ENCODE measurements at regions not wholly inside any gene's neighbourhood (a gene's known extent, or its start where the extent isn't known, plus 50 kb on each side); places are given as distances from the start of the nearest gene placed in this dataset.

- H3K79me2 ChIP-seq (ENCODE audit: control insufficient read depth, insufficient read depth, low read length) = no peaks in the 10 kb centered on the region
- ChIA-PET POLR2A (no interaction called here), CTCF (ENCODE audit: low intra/inter-chr PET ratio) (no interaction called here)
- no peaks in the 10 kb centered on the region for H3K36me3 ChIP-seq (ENCODE audit: control insufficient read depth, insufficient read depth, low read length)
- BruUV-seq (replicated peaks) = no TSS peak
- no peak overlapping the region for H3K4me2 ChIP-seq (ENCODE audit: insufficient read depth, low read length)
- no peaks in the 10 kb centered on the region for H4K20me1 ChIP-seq (replicated peaks; ENCODE audit: control insufficient read depth, insufficient read depth, low read length)
- intact Hi-C loops (cut with micrococcal nuclease) = no loop called here
- no peak overlapping the region for H3K27ac ChIP-seq (ENCODE audit: extremely low read depth, low read depth, low read length)
- peak in 1 of 4 experiments; percentile 46 for DNase-seq (ENCODE audit: extremely low read depth in 1 of 4, low spot score in 3 of 4)
- no peak overlapping the region for H2AFZ ChIP-seq (ENCODE audit: low read depth, low read length)
- in situ Hi-C loops (cut with MboI) = no loop called here
- no peaks in the 10 kb centered on the region for H3K9me1 ChIP-seq (ENCODE audit: control insufficient read depth, insufficient read depth, low read length)
- H3K9ac ChIP-seq (ENCODE audit: insufficient read depth in 1 of 2, low read depth in 2 of 2, low read length in 2 of 2) = no peak overlapping the region; a peak in 1 of 4 replicates
- WGBS (ENCODE audit: insufficient coverage, low coverage, missing lambda C conversion rate) = 4% methylated on average over 3 of the region's 3 CpGs
- H3K4me3 ChIP-seq = no peak overlapping the region
- H3K9me3 ChIP-seq (replicated peaks; ENCODE audit: control insufficient read depth, insufficient read depth, low read depth, low read length) = 0 out of 2 replicates have a peak, but pooled peaks cover 2% of the 10 kb centered on the region
- no peak for ATAC-seq
- no peak for FAIRE-seq
- H3K4me1 ChIP-seq (replicated peaks in 1 of 2; ENCODE audit: control insufficient read depth in 2 of 2, insufficient read depth in 2 of 2, low read length in 2 of 2) = peaks cover 8 to 11% of the 10 kb centered on the region in 2 experiments; a peak in 4 of 5 replicates
- no peaks in the 10 kb centered on the region for H3K27me3 ChIP-seq (ENCODE audit: control insufficient read depth in 2 of 2, insufficient read depth in 2 of 2, low read length in 2 of 2)
- TF ChIP-seq ZSCAN32 (CRISPR knock-in tag; IDR thresholded peaks at IDR 0.05) (peak; percentile 80), RCOR1 (IDR thresholded peaks at IDR 0.05; ENCODE audit: borderline replicate concordance in 1 of 2, low read depth in 2 of 2, low read length in 2 of 2) (peak; percentile 53 to 93; a peak in 3 of 4 replicates), CBFA2T3 (IDR thresholded peaks at IDR 0.05) (peak; percentile 76), NCOR1 (IDR thresholded peaks at IDR 0.05) (peak; percentile 63), DMBX1 (CRISPR knock-in tag; IDR thresholded peaks at IDR 0.05; ENCODE audit: borderline replicate concordance) (no peak), CXXC5 (CRISPR knock-in tag; IDR thresholded peaks at IDR 0.05) (0 out of 2 replicates have a peak, but pooled peaks have one; percentile 13), TCF3 (CRISPR knock-in tag; IDR thresholded peaks at IDR 0.05) (peak; percentile 16; the same call in 1 of the 2 replicates), ZFP36 (IDR thresholded peaks at IDR 0.05; ENCODE audit: low read depth, low read length, partially characterized antibody) (peak; percentile 18), HNRNPH1 (optimal IDR thresholded peaks at IDR 0.05; ENCODE audit: low read depth, low read length) (no peak), ZNF764 (CRISPR knock-in tag; IDR thresholded peaks at IDR 0.05; ENCODE audit: low read depth) (no peak), KDM1A (IDR thresholded peaks at IDR 0.05) (peak; percentile 83 to 84), CTBP1 (IDR thresholded peaks at IDR 0.05; ENCODE audit: borderline replicate concordance) (peak; percentile 29; the same call in 1 of the 2 replicates), NFIC (IDR thresholded peaks at IDR 0.05) (peak; percentile 36), YBX1 (IDR thresholded peaks at IDR 0.05) (no peak), HDAC1 (IDR thresholded peaks at IDR 0.05) (peak in 1 of 2 experiments; percentile 47; a peak in 1 of 4 replicates), EP300 (IDR thresholded peaks at IDR 0.05; ENCODE audit: low read length) (peak; percentile 35; the same call in 1 of the 2 replicates), HDAC2 (IDR thresholded peaks at IDR 0.05) (peak; percentile 59; the same call in 1 of the 2 replicates), KLF1 (tag; IDR thresholded peaks at IDR 0.05) (no peak)
- TF ChIP-seq, protein P1, sequence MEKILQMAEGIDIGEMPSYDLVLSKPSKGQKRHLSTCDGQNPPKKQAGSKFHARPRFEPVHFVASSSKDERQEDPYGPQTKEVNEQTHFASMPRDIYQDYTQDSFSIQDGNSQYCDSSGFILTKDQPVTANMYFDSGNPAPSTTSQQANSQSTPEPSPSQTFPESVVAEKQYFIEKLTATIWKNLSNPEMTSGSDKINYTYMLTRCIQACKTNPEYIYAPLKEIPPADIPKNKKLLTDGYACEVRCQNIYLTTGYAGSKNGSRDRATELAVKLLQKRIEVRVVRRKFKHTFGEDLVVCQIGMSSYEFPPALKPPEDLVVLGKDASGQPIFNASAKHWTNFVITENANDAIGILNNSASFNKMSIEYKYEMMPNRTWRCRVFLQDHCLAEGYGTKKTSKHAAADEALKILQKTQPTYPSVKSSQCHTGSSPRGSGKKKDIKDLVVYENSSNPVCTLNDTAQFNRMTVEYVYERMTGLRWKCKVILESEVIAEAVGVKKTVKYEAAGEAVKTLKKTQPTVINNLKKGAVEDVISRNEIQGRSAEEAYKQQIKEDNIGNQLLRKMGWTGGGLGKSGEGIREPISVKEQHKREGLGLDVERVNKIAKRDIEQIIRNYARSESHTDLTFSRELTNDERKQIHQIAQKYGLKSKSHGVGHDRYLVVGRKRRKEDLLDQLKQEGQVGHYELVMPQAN (IDR thresholded peaks at IDR 0.05; ENCODE audit: borderline replicate concordance) = no peak
- TF ChIP-seq, protein P2, sequence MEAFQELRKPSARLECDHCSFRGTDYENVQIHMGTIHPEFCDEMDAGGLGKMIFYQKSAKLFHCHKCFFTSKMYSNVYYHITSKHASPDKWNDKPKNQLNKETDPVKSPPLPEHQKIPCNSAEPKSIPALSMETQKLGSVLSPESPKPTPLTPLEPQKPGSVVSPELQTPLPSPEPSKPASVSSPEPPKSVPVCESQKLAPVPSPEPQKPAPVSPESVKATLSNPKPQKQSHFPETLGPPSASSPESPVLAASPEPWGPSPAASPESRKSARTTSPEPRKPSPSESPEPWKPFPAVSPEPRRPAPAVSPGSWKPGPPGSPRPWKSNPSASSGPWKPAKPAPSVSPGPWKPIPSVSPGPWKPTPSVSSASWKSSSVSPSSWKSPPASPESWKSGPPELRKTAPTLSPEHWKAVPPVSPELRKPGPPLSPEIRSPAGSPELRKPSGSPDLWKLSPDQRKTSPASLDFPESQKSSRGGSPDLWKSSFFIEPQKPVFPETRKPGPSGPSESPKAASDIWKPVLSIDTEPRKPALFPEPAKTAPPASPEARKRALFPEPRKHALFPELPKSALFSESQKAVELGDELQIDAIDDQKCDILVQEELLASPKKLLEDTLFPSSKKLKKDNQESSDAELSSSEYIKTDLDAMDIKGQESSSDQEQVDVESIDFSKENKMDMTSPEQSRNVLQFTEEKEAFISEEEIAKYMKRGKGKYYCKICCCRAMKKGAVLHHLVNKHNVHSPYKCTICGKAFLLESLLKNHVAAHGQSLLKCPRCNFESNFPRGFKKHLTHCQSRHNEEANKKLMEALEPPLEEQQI (IDR thresholded peaks at IDR 0.05) = no peak
- TF ChIP-seq, protein P3, sequence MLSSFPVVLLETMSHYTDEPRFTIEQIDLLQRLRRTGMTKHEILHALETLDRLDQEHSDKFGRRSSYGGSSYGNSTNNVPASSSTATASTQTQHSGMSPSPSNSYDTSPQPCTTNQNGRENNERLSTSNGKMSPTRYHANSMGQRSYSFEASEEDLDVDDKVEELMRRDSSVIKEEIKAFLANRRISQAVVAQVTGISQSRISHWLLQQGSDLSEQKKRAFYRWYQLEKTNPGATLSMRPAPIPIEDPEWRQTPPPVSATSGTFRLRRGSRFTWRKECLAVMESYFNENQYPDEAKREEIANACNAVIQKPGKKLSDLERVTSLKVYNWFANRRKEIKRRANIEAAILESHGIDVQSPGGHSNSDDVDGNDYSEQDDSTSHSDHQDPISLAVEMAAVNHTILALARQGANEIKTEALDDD (IDR thresholded peaks at IDR 0.05) = peak; percentile 96
These were observed 116.2 kb downstream of the BAMBI start for GRCh38 chr10:28793482-28793881.
